ENCODE measurements at regions not wholly inside any gene's neighbourhood (a gene's known extent, or its start where the extent isn't known, plus 50 kb on each side); places are given as distances from the start of the nearest gene placed in this dataset.

GRCh38 chr7:68444956-68445355 lies 1153.3 kb upstream of the AUTS2 start:
- no peak overlapping the region for H3K4me3 ChIP-seq (replicated peaks; ENCODE audit: low read depth, low read length)
- DNase-seq (ENCODE audit: extremely low read depth, insufficient read length) = no peak
- no peaks in the 10 kb centered on the region for H3K27me3 ChIP-seq (replicated peaks; ENCODE audit: control insufficient read depth, insufficient read depth, low read length)
- no peaks in the 10 kb centered on the region for H3K36me3 ChIP-seq (ENCODE audit: control insufficient read depth, insufficient read depth, low read length)
- TF ChIP-seq CTCF (IDR thresholded peaks at IDR 0.05; ENCODE audit: insufficient read depth, low read length, poor library complexity, severe bottlenecking) = no peak

GRCh38 chr7:68446183-68446582 lies 1152.1 kb upstream of the AUTS2 start:
- no peaks in the 10 kb centered on the region for H3K27me3 ChIP-seq (replicated peaks; ENCODE audit: control insufficient read depth, insufficient read depth, low read length)
- no peaks in the 10 kb centered on the region for H3K36me3 ChIP-seq (ENCODE audit: control insufficient read depth, insufficient read depth, low read length)
- H3K4me3 ChIP-seq (replicated peaks; ENCODE audit: low read depth, low read length) = no peak overlapping the region
- TF ChIP-seq CTCF (IDR thresholded peaks at IDR 0.05; ENCODE audit: insufficient read depth, low read length, poor library complexity, severe bottlenecking) = no peak
- no peak for DNase-seq (ENCODE audit: extremely low read depth, insufficient read length)

DNA sequence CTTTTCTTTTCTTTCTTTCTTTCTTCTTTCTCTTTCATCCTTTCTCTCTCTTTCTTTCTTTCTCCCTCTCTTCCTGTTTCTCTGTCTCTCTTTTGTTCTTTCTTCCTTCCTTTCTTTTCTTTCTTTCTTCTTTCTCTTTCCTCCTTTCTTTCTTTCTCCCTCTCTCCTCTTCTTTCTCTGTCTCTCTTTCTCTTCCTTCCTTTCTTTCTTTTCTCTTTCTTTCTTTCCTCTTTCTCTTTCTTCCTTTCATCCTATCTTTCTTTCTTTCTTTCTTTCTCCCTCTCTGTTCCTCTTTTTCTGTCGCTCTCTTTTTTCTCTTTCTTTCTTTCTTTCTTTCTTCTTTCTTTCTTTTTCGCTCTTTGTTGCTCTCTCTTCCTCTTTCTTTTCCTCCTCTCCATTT lies 1149.2 kb upstream of the AUTS2 start:
- H3K27me3 ChIP-seq (replicated peaks; ENCODE audit: control insufficient read depth, insufficient read depth, low read length) = no peaks in the 10 kb centered on the region
- no peak overlapping the region for H3K4me3 ChIP-seq (replicated peaks; ENCODE audit: low read depth, low read length)
- no peak for DNase-seq (ENCODE audit: extremely low read depth, insufficient read length)
- no peak for TF ChIP-seq CTCF (IDR thresholded peaks at IDR 0.05; ENCODE audit: insufficient read depth, low read length, poor library complexity, severe bottlenecking)
- no peaks in the 10 kb centered on the region for H3K36me3 ChIP-seq (ENCODE audit: control insufficient read depth, insufficient read depth, low read length)

- Histone ChIP-seq H3K36me3 (ENCODE audit: control insufficient read depth, insufficient read depth, low read length) (no peaks in the 10 kb centered on the region), H3K27me3 (replicated peaks; ENCODE audit: control insufficient read depth, insufficient read depth, low read length) (no peaks in the 10 kb centered on the region), H3K4me3 (replicated peaks; ENCODE audit: low read depth, low read length) (no peak overlapping the region)
- no peak for TF ChIP-seq CTCF (IDR thresholded peaks at IDR 0.05; ENCODE audit: insufficient read depth, low read length, poor library complexity, severe bottlenecking)
- no peak for DNase-seq (ENCODE audit: extremely low read depth, insufficient read length)
Observed at GRCh38 chr7:68449816-68450215, 1148.5 kb upstream of the AUTS2 start.

GRCh38 chr7:68454931-68455330 lies 1143.3 kb upstream of the AUTS2 start:
- Histone ChIP-seq H3K4me3 (replicated peaks; ENCODE audit: low read depth, low read length) (no peak overlapping the region), H3K27me3 (replicated peaks; ENCODE audit: control insufficient read depth, insufficient read depth, low read length) (no peaks in the 10 kb centered on the region), H3K36me3 (ENCODE audit: control insufficient read depth, insufficient read depth, low read length) (no peaks in the 10 kb centered on the region)
- no peak for DNase-seq (ENCODE audit: extremely low read depth, insufficient read length)
- no peak for TF ChIP-seq CTCF (IDR thresholded peaks at IDR 0.05; ENCODE audit: insufficient read depth, low read length, poor library complexity, severe bottlenecking)

DNA sequence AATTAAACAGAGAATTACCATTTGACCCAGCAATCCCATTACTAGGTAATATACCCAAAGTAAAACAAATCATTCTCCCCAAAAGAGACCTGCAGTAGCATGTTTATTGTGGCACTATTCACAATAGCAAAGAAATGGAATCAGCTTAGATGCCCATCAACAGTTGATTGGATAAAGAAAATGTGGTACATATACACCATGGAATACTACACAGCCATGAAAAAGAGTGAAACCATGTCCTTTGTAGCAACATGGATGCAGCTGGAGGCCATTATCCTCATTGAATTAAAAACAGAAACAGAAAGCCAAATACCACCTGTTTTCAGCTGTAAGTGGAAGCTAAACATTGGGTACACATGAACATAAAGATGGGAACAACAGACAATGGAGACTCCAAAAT lies 1141.8 kb upstream of the AUTS2 start:
- no peak for DNase-seq (ENCODE audit: extremely low read depth, insufficient read length)
- TF ChIP-seq CTCF (IDR thresholded peaks at IDR 0.05; ENCODE audit: insufficient read depth, low read length, poor library complexity, severe bottlenecking) = no peak
- no peaks in the 10 kb centered on the region for H3K27me3 ChIP-seq (replicated peaks; ENCODE audit: control insufficient read depth, insufficient read depth, low read length)
- no peak overlapping the region for H3K4me3 ChIP-seq (replicated peaks; ENCODE audit: low read depth, low read length)
- H3K36me3 ChIP-seq (ENCODE audit: control insufficient read depth, insufficient read depth, low read length) = no peaks in the 10 kb centered on the region

All from GM06990 (cell line).